ENCODE measurements at regions not wholly inside any gene's neighbourhood (a gene's known extent, or its start where the extent isn't known, plus 50 kb on each side); places are given as distances from the start of the nearest gene placed in this dataset.

GRCh38 chr2:128486640-128487375, 168.1 kb upstream of the HS6ST1 start:
- Histone ChIP-seq H3K27me3 (ENCODE audit: insufficient read depth, low read length) (no peaks in the 10 kb centered on the region), H3K9me3 (ENCODE audit: low read depth, low read length) (no peaks in the 10 kb centered on the region), H3K4me3 (ENCODE audit: low read length) (no peak overlapping the region), H3K4me1 (ENCODE audit: insufficient read depth, low read length) (no peaks in the 10 kb centered on the region)

GRCh38 chr2:128487650-128488387, 169.2 kb upstream of the HS6ST1 start:
- Histone ChIP-seq H3K4me1 (ENCODE audit: insufficient read depth, low read length) (no peaks in the 10 kb centered on the region), H3K27me3 (ENCODE audit: insufficient read depth, low read length) (no peaks in the 10 kb centered on the region), H3K9me3 (ENCODE audit: low read depth, low read length) (no peaks in the 10 kb centered on the region), H3K4me3 (ENCODE audit: low read length) (no peak overlapping the region)

DNA sequence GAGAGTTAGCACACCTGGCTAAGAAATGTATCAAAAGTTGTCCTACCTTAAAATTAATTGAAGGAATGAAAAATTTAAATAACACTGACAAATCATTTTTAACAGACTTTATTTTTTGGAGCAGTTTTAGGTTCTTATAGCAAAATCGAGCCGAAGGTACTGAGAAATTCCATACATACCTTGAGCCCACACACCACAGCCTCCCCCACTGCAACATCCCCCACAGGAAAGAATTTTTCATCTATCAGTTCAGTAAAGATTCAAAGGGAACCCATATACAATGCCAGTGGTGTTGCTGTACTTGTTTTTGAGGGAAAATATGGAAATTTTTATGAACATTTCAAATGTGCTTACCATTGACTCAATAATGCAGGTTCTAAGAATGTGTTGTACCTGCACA, 169.8 kb upstream of the HS6ST1 start:
- Histone ChIP-seq H3K27me3 (ENCODE audit: insufficient read depth, low read length) (no peaks in the 10 kb centered on the region), H3K4me3 (ENCODE audit: low read length) (no peak overlapping the region), H3K4me1 (ENCODE audit: insufficient read depth, low read length) (no peaks in the 10 kb centered on the region), H3K9me3 (ENCODE audit: low read depth, low read length) (no peaks in the 10 kb centered on the region)

DNA sequence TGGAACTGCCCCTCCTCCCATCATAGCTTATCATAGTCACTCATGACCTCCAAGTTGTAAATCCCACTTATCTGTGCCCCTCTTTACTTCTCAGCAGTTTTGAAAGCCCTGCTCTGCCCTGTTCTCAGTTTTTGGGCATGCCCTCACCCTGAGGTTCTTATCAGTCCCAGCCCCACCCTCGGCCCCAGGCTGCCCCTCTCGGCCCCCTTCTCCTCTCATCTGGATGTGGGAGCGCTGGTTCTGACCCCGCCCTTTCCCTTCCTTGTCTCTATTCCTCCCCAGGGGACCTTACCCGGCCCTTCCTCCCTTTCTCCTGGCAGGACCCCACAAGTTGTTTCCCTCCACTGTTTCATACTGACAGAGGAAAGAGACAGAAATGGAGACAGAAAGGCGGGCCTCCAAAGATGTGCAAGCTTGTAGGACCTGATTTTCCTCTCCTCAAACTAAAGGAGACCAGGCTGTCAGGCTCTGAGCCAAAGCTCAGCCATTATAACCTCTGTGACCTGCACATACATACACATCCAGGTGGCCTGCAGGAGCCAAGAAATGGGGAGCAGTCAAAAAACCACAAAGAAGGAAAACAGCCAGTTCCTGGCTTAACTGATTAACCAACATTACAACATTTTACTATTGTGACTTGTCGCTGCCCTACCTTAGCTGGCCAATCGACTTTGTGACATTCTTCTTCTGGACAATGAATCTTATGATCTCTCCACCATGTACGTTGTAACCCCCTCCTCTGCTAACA, 171.0 kb upstream of the HS6ST1 start:
- Histone ChIP-seq H3K4me1 (ENCODE audit: insufficient read depth, low read length) (no peaks in the 10 kb centered on the region), H3K9me3 (ENCODE audit: low read depth, low read length) (no peaks in the 10 kb centered on the region), H3K27me3 (ENCODE audit: insufficient read depth, low read length) (no peaks in the 10 kb centered on the region), H3K4me3 (ENCODE audit: low read length) (no peak overlapping the region)

GRCh38 chr2:128490321-128490720, 171.7 kb upstream of the HS6ST1 start:
- H3K4me1 ChIP-seq (ENCODE audit: insufficient read depth, low read length), result no peaks in the 10 kb centered on the region
- no peaks in the 10 kb centered on the region for H3K9me3 ChIP-seq (ENCODE audit: low read depth, low read length)
- no peak overlapping the region for H3K4me3 ChIP-seq (ENCODE audit: low read length)
- no peaks in the 10 kb centered on the region for H3K27me3 ChIP-seq (ENCODE audit: insufficient read depth, low read length)

DNA sequence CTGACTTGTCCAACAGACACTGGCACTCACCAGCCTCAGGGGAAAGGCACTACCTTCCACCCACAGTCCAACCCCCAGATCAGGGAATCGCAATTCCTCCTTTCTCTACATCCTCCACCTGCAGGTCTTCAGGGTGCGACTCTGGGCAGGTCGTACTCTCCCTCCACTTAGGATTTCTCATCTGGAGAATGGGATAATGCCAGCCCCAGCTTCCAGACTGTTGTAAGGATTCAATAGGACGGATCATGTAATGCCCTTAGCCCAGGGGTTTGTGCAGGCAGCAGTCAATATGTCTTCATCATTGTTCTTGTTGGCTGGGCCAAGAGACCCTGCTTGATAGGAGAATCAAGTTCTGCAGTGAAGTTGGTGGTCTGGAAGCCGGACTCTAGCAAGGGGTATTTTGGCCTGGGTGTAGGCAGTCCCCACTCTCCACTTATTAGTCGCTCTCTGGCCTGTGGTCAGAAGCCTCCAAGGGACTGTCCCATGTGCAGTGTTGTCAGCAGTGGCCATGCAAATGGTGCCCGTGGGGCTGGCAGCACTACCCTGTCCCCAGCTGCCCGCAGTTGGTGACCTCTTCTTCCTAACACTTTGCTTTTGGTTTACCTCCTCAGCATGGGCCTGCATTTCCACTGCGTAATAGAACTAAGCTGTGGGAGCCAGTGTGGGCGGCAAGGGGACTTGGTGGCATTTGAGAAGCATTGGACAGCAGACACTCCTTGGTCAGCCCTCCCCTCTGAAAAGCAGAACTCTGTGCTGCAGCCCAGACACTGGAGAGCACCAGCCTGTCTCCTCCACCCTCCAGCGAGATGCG, 172.4 kb upstream of the HS6ST1 start:
- H3K27me3 ChIP-seq (ENCODE audit: insufficient read depth, low read length), result no peaks in the 10 kb centered on the region
- no peak overlapping the region for H3K4me3 ChIP-seq (ENCODE audit: low read length)
- no peaks in the 10 kb centered on the region for H3K9me3 ChIP-seq (ENCODE audit: low read depth, low read length)
- no peaks in the 10 kb centered on the region for H3K4me1 ChIP-seq (ENCODE audit: insufficient read depth, low read length)

DNA sequence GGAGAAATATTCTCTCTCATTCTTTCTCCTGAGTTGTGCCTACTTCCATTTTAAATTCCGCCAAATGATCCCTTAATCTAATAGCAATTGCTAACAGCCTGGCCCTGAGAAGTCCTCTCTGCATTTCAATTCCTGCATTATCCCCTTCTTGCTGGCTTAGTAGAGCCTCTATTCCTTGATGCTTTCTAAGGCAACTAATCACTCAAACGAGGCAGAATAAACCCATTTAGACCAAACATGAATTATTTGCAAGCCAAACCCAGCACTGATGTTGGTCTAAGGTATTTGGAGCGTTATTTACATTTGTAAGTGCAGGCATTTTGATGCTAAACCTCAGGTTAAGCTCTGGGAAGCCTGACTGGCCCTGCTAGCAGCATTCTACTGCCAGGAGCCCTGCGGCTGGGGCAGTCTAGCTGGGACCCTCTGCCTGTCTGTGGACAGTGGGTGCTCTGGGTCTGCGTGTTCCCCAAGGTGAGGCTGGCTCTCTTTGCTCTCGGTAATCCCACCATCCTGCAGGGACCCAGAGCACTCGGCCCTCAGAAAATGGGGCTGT, 173.1 kb upstream of the HS6ST1 start:
- Histone ChIP-seq H3K9me3 (ENCODE audit: low read depth, low read length) (no peaks in the 10 kb centered on the region), H3K27me3 (ENCODE audit: insufficient read depth, low read length) (no peaks in the 10 kb centered on the region), H3K4me1 (ENCODE audit: insufficient read depth, low read length) (no peaks in the 10 kb centered on the region), H3K4me3 (ENCODE audit: low read length) (no peak overlapping the region)

DNA sequence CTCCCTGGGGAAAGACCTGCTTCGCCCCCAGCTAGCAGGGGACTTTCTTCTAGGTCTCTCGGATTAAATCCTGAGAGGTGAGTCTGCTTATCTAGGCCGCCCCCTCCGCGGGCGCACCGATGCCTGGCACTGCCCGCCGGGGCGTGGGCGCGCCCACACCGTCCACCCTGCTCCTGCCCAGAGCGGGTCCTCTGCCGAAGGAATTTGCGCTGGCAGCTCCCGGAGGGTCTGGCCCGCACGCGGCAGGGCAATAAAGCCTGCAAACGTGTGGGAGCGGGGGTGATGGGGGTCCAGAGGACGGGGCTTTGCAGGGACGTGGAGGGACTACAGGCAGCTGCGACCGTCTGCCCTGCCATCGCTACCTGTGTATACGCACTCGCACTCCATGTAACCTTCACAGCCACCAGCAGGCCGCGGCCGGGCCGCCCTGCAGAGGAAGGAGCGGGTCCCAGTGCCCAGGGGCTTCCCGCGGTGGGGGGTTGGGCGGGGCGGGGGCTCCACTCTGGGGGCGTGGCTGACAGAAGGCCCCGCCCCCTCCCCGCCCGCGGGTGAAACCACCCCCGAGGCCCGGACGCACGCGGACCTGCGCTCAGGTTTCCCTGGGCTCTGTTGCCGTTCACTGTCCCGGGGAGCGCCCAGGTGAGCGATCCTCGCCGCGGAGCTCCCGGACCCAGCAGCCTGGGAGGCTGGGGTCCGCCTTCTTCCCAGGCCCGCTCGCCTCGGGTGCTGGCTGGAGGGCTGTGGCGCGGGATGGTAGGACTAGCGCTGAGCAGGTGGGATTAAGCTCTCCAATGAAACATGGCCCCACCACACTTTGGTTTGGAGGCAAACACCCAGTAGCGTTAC, 174.5 kb upstream of the HS6ST1 start:
- Histone ChIP-seq H3K4me3 (ENCODE audit: low read length) (no peak overlapping the region), H3K9me3 (ENCODE audit: low read depth, low read length) (no peaks in the 10 kb centered on the region), H3K27me3 (ENCODE audit: insufficient read depth, low read length) (no peaks in the 10 kb centered on the region), H3K4me1 (ENCODE audit: insufficient read depth, low read length) (no peaks in the 10 kb centered on the region)

- no peaks in the 10 kb centered on the region for H3K4me1 ChIP-seq (ENCODE audit: insufficient read depth, low read length)
- no peaks in the 10 kb centered on the region for H3K27me3 ChIP-seq (ENCODE audit: insufficient read depth, low read length)
- no peaks in the 10 kb centered on the region for H3K9me3 ChIP-seq (ENCODE audit: low read depth, low read length)
- H3K4me3 ChIP-seq (ENCODE audit: low read length), result no peak overlapping the region
Measured at GRCh38 chr2:128493880-128494279, 175.2 kb upstream of the HS6ST1 start.

- Histone ChIP-seq H3K4me1 (ENCODE audit: insufficient read depth, low read length) (no peaks in the 10 kb centered on the region), H3K4me3 (ENCODE audit: low read length) (no peak overlapping the region), H3K9me3 (ENCODE audit: low read depth, low read length) (no peaks in the 10 kb centered on the region), H3K27me3 (ENCODE audit: insufficient read depth, low read length) (no peaks in the 10 kb centered on the region)
Measured at GRCh38 chr2:128494307-128494639, 175.6 kb upstream of the HS6ST1 start.

GRCh38 chr2:128494640-128495321, 176.1 kb upstream of the HS6ST1 start:
- H3K9me3 ChIP-seq (ENCODE audit: low read depth, low read length), result no peaks in the 10 kb centered on the region
- no peak overlapping the region for H3K4me3 ChIP-seq (ENCODE audit: low read length)
- no peaks in the 10 kb centered on the region for H3K4me1 ChIP-seq (ENCODE audit: insufficient read depth, low read length)
- H3K27me3 ChIP-seq (ENCODE audit: insufficient read depth, low read length), result no peaks in the 10 kb centered on the region

- H3K4me3 ChIP-seq (ENCODE audit: low read length), result no peak overlapping the region
- no peaks in the 10 kb centered on the region for H3K4me1 ChIP-seq (ENCODE audit: insufficient read depth, low read length)
- H3K9me3 ChIP-seq (ENCODE audit: low read depth, low read length), result no peaks in the 10 kb centered on the region
- H3K27me3 ChIP-seq (ENCODE audit: insufficient read depth, low read length), result no peaks in the 10 kb centered on the region
Measured at GRCh38 chr2:128495996-128496547, 177.4 kb upstream of the HS6ST1 start.

GRCh38 chr2:128496700-128497099, 178.0 kb upstream of the HS6ST1 start:
- no peaks in the 10 kb centered on the region for H3K27me3 ChIP-seq (ENCODE audit: insufficient read depth, low read length)
- H3K9me3 ChIP-seq (ENCODE audit: low read depth, low read length), result no peaks in the 10 kb centered on the region
- H3K4me3 ChIP-seq (ENCODE audit: low read length), result no peak overlapping the region
- no peaks in the 10 kb centered on the region for H3K4me1 ChIP-seq (ENCODE audit: insufficient read depth, low read length)

All from mononuclear cell (primary cell).